SK-N-SH treated with all-trans-retinoic acid at 6 μM for 48 hours (cell line): ENCODE measurements at regions not wholly inside any gene's neighbourhood (a gene's known extent, or its start where the extent isn't known, plus 50 kb on each side); places are given as distances from the start of the nearest gene placed in this dataset.

ENCODE experiments used
- ARNTL ChIP-seq: fragments of 450-650 bp; formaldehyde crosslinking; IDR thresholded peaks from 2 replicates; pipeline ENCODE4 v1.5.0; 2020; ENCODE audit warnings: low read depth, mild to moderate bottlenecking, moderate library complexity, borderline replicate concordance
- CSDC2 ChIP-seq: fragments of 250-450 bp; sonication (Bioruptor Pico); IDR thresholded peaks from 2 replicates; pipeline ENCODE4 v1.5.0; 2020; ENCODE audit warnings: mild to moderate bottlenecking, moderate library complexity
- ESRRG ChIP-seq: fragments of 250-450 bp; sonication (Bioruptor Pico); IDR thresholded peaks from 2 replicates; pipeline ENCODE4 v1.6.1; 2021; ENCODE audit warnings: mild to moderate bottlenecking
- GLIS3 ChIP-seq: fragments of 250-450 bp; sonication (Bioruptor Pico); IDR thresholded peaks from 2 replicates; pipeline ENCODE4 v1.5.0; 2020; ENCODE audit warnings: mild to moderate bottlenecking, moderate library complexity
- OSR1 ChIP-seq: fragments of 250-450 bp; sonication (Bioruptor Pico); IDR thresholded peaks from 2 replicates; pipeline ENCODE4 v1.8.0; 2022; ENCODE audit warnings: moderate library complexity, mild to moderate bottlenecking, inconsistent platforms
- PPARA ChIP-seq: fragments of 250-450 bp; sonication (Bioruptor Pico); IDR thresholded peaks from 2 replicates; pipeline ENCODE4 v1.5.0; 2020; ENCODE audit warnings: mild to moderate bottlenecking, borderline replicate concordance
- RARB ChIP-seq: fragments of 250-450 bp; sonication (Bioruptor Pico); IDR thresholded peaks from 2 replicates; pipeline ENCODE4 v1.8.0; 2021; ENCODE audit warnings: mild to moderate bottlenecking, moderate library complexity
- SNAI2 ChIP-seq: fragments of 250-450 bp; sonication (Bioruptor Pico); IDR thresholded peaks from 2 replicates; pipeline ENCODE4 v1.5.0; 2020; ENCODE audit warnings: mild to moderate bottlenecking, moderate library complexity
- TCF4 ChIP-seq: fragments of 250-450 bp; sonication (Bioruptor Pico); IDR thresholded peaks from 2 replicates; pipeline ENCODE4 v1.8.0; 2021; ENCODE audit warnings: mild to moderate bottlenecking, moderate library complexity, borderline replicate concordance
- ZFP3 ChIP-seq: fragments of 250-450 bp; sonication (Bioruptor Pico); IDR thresholded peaks from 2 replicates; pipeline ENCODE4 v1.5.0; 2020; ENCODE audit warnings: mild to moderate bottlenecking, moderate library complexity
- ZFP30 ChIP-seq: fragments of 450-650 bp; formaldehyde crosslinking; IDR thresholded peaks from 2 replicates; pipeline ENCODE4 v1.5.0; 2022; ENCODE audit warnings: mild to moderate bottlenecking, moderate library complexity
- ZNF565 ChIP-seq: fragments of 450-650 bp; formaldehyde crosslinking; conservative IDR thresholded peaks from 2 replicates; pipeline ENCODE4 v1.5.0; 2020; ENCODE audit warnings: low read depth, mild to moderate bottlenecking, moderate library complexity
- TF ChIP-seq, protein P1 (sequence below): fragments of 250-450 bp; sonication (Bioruptor Pico); IDR thresholded peaks from 2 replicates; pipeline ENCODE4 v1.8.0; 2020; ENCODE audit warnings: mild to moderate bottlenecking, moderate library complexity, borderline replicate concordance
- TF ChIP-seq, protein P2 (sequence below): fragments of 250-450 bp; sonication (Bioruptor Pico); IDR thresholded peaks from 2 replicates; pipeline ENCODE4 v1.5.1; 2020; ENCODE audit warnings: low read depth, mild to moderate bottlenecking, moderate library complexity

DNA sequence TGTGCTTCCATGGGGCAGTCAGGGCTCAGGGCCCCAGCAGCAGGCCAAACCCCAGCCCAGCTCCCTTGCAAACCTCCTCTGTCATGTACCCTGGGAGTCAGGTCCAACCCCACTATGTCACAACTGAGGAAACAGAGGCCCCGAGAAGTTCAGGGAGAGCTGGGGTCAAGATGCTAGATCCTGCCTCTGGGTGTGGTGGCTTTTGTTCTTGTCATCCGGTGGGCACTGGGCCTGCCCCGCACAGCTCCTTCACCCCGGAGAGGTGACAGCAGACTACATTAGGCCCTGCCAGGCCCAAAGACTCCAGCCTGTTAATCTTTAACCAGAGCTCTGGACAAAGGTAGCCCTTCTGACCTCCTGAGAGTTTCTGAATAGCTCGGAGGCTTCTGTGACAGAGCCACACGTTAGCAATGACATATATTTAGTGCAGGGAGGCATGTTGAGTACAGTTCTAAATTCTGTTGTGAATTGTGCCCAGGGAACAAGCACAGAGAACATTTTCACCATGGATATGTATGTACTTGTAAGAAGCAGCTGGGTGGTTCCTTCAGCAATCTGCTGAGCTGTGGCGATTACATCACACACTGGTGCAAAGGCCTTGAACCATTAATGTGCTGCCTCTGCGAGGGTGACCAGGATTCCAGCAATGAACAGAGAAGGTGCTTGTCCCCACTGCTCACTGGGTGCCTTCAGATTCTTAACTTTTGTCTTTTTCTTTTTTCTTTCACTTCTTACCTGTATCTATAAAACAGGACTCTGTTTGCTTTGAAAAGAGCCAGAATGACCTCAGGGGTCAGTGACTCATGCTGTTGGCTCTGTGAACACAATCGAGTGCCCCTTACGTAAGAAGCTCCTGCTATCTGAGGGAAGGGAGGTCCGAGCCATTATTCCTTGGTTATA, 102.8 kb downstream of the RHOU start:
- TF ChIP-seq, protein P1, sequence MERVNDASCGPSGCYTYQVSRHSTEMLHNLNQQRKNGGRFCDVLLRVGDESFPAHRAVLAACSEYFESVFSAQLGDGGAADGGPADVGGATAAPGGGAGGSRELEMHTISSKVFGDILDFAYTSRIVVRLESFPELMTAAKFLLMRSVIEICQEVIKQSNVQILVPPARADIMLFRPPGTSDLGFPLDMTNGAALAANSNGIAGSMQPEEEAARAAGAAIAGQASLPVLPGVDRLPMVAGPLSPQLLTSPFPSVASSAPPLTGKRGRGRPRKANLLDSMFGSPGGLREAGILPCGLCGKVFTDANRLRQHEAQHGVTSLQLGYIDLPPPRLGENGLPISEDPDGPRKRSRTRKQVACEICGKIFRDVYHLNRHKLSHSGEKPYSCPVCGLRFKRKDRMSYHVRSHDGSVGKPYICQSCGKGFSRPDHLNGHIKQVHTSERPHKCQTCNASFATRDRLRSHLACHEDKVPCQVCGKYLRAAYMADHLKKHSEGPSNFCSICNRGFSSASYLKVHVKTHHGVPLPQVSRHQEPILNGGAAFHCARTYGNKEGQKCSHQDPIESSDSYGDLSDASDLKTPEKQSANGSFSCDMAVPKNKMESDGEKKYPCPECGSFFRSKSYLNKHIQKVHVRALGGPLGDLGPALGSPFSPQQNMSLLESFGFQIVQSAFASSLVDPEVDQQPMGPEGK = no peak
- TF ChIP-seq PPARA (CRISPR knock-in tag) = no peak
- no peak for TF ChIP-seq RARB (CRISPR knock-in tag)
- no peak for TF ChIP-seq ZFP3 (CRISPR knock-in tag)
- no peak for TF ChIP-seq ZFP30 (CRISPR knock-in tag)
- TF ChIP-seq SNAI2 (CRISPR knock-in tag) = no peak
- TF ChIP-seq ARNTL (CRISPR knock-in tag) = no peak
- no peak for TF ChIP-seq TCF4 (CRISPR knock-in tag)
- no peak for TF ChIP-seq GLIS3 (CRISPR knock-in tag)
- no peak for TF ChIP-seq ZNF565
- TF ChIP-seq, protein P2, sequence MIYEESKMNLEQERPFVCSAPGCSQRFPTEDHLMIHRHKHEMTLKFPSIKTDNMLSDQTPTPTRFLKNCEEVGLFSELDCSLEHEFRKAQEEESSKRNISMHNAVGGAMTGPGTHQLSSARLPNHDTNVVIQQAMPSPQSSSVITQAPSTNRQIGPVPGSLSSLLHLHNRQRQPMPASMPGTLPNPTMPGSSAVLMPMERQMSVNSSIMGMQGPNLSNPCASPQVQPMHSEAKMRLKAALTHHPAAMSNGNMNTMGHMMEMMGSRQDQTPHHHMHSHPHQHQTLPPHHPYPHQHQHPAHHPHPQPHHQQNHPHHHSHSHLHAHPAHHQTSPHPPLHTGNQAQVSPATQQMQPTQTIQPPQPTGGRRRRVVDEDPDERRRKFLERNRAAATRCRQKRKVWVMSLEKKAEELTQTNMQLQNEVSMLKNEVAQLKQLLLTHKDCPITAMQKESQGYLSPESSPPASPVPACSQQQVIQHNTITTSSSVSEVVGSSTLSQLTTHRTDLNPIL = no peak
- no peak for TF ChIP-seq OSR1 (CRISPR knock-in tag)
- 0 out of 2 replicates have a peak, but pooled peaks have one; percentile 14 for TF ChIP-seq CSDC2 (CRISPR knock-in tag)
- no peak for TF ChIP-seq ESRRG (CRISPR knock-in tag)
